AG04449 (cell line): ENCODE measurements at regions not wholly inside any gene's neighbourhood (a gene's known extent, or its start where the extent isn't known, plus 50 kb on each side); places are given as distances from the start of the nearest gene placed in this dataset.
"Not testable (repeated sequence)": the region's sequence is repeated elsewhere in the genome, so short reads cannot be mapped to it uniquely, and the experiment has no call there.

Experiments used
- CTCF ChIA-PET: fragments of 350-600 bp; formaldehyde crosslinking; extraction: SDS; loops from one replicate; lab custom pipeline; 2021; ENCODE audit warnings: antibody characterized with exemption; lab: Yijun Ruan, JAX
- POLR2A ChIA-PET: fragments of 400-600, 350-600 bp; formaldehyde crosslinking; extraction: SDS; loops from one replicate; lab custom pipeline; 2020; ENCODE audit warnings: antibody characterized with exemption, inconsistent platforms; lab: Yijun Ruan, JAX
- DNase-seq: peaks from one replicate; pipeline ENCODE4 v3.0.0-alpha.2; 2010; ENCODE audit warnings: low read depth, low spot score
- H3K4me3 ChIP-seq: 2 replicates; pipeline ENCODE4 v1.5.1; 2011; ENCODE audit warnings: low read depth, mild to moderate bottlenecking, control low read depth, low read length
- TF ChIP-seq, protein P1 (sequence below): IDR thresholded peaks from one replicate; pipeline ENCODE4 v1.5.1; 2011; ENCODE audit warnings: mild to moderate bottlenecking, moderate library complexity, low read length, control low read depth, inconsistent platforms; ENCODE audit not compliant: insufficient read depth; ENCODE audit errors: missing control alignments

DNA sequence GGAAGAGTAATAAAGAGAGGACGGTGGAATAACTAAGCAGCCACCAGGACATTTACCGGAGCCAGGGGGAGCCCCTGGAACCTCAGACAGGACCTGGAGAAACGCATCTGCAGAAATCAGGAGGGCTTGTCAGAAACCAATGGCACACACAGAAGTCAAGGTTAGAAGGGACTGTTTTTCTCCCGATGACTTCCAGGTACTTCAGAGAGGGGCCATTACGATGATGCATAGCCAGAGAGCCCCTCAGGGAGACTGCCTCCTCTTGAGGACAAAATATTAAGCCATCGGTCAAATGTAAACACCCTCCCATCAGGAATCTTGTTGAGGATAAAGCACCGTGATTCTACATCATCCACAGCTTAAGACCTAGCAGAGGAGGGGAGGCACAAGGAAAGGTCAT, 333.6 kb upstream of the CDH5 start:
- TF ChIP-seq, protein P1, sequence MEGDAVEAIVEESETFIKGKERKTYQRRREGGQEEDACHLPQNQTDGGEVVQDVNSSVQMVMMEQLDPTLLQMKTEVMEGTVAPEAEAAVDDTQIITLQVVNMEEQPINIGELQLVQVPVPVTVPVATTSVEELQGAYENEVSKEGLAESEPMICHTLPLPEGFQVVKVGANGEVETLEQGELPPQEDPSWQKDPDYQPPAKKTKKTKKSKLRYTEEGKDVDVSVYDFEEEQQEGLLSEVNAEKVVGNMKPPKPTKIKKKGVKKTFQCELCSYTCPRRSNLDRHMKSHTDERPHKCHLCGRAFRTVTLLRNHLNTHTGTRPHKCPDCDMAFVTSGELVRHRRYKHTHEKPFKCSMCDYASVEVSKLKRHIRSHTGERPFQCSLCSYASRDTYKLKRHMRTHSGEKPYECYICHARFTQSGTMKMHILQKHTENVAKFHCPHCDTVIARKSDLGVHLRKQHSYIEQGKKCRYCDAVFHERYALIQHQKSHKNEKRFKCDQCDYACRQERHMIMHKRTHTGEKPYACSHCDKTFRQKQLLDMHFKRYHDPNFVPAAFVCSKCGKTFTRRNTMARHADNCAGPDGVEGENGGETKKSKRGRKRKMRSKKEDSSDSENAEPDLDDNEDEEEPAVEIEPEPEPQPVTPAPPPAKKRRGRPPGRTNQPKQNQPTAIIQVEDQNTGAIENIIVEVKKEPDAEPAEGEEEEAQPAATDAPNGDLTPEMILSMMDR, result no peak
- no peak overlapping the region for H3K4me3 ChIP-seq
- CTCF ChIA-PET, result no interaction called here
- no peak for DNase-seq
- POLR2A ChIA-PET, result no interaction called here

- DNase-seq, result peak; percentile 14
- no peak overlapping the region for H3K4me3 ChIP-seq
- TF ChIP-seq, protein P1, result no peak
- ChIA-PET CTCF (interaction anchor here (0.8 kb wide), 1 partner anchor 9 kb away, joined by 3 read pairs; no protein-coding TSS in a partner anchor), POLR2A (interaction anchor here (0.6 kb wide), 1 partner anchor 18 kb away, joined by 3 read pairs; no protein-coding TSS in a partner anchor)
These were observed 336.5 kb upstream of the CDH5 start for GRCh38 chr16:66030036-66030435.

GRCh38 chr16:66028510-66029216, 337.8 kb upstream of the CDH5 start:
- no peak overlapping the region for H3K4me3 ChIP-seq
- CTCF ChIA-PET, result no interaction called here
- POLR2A ChIA-PET, result no interaction called here
- peak; percentile 34 for DNase-seq
- TF ChIP-seq, protein P1, result no peak

GRCh38 chr16:66026787-66027330, 339.6 kb upstream of the CDH5 start:
- CTCF ChIA-PET, result interaction anchor here (1.5 kb wide), 1 partner anchor 66 kb away, joined by 3 read pairs; no protein-coding TSS in a partner anchor

DNA sequence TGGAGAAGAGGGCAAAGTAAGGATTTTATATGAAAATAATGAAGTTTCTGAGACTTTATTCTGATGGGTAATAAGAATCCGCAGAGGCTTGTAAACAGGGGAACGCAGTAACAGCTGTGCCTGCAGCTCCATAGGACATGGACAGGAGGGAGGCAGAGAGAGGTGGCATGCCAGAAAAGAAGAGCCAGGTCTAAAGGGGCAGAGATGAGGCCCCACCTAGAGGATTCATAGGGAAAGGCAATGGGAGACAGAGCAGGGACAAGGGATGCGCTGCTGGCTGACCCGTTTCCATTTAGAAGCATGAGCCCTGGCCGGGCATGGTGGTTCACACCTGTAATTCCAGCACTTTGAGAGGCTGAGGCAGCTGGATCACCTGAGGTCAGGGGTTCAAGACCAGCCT, 340.3 kb upstream of the CDH5 start:
- no peak overlapping the region for H3K4me3 ChIP-seq
- CTCF ChIA-PET, result interaction anchor here (0.9 to 1.5 kb wide), 2 partner anchors 11 to 65 kb away, joined by 3 read pairs; no protein-coding TSS in a partner anchor
- no peak for DNase-seq
- TF ChIP-seq, protein P1, result peak; percentile 52
- POLR2A ChIA-PET, result no interaction called here

More at GRCh38 chr16:66026787-66027330, 339.6 kb upstream of the CDH5 start:
- TF ChIP-seq, protein P1, result no peak
- H3K4me3 ChIP-seq, result no peak overlapping the region
- POLR2A ChIA-PET, result no interaction called here
- no peak for DNase-seq

DNA sequence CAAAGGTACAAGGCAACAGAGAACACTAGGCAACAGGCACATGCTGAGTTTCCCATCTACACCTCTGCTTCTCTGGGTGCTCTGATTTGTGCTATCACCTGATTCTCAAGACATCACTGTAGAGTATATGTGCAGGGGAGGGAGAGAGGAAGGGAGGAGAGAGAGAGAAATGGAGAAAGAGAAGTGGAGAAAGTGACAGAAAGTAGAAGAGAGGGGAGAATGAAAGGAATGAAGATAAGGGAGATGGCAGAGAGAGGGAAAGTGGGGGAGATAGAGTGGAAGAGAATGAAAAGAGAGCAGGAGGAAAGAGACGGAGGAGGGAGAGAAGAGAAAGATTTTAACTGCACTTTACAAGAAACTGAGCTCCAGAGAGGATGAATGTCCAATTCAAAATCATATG, 340.7 kb upstream of the CDH5 start:
- no peak overlapping the region for H3K4me3 ChIP-seq
- POLR2A ChIA-PET, result no interaction called here
- TF ChIP-seq, protein P1, result no peak
- CTCF ChIA-PET, result interaction anchor here (0.7 to 1.5 kb wide), 3 partner anchors 11 to 948 kb away, joined by 3 read pairs; no protein-coding TSS in a partner anchor
- no peak for DNase-seq

DNA sequence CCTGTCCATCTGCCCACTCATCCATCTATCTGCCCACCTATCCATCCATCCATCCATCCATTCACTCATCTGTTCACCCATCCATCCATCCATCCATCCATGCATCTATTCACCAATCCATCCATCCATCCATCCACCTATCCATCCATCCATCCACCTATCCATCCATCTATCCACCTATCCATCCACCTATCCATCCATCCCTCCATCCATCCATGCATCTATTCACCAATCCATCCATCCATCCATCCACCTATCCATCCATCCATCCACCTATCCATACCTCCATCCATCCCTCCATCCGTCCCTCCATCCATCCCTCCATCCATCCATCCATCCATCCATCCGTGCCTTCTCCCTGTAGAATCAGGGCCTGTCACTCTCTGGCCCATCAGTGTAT, 341.9 kb upstream of the CDH5 start:
- POLR2A ChIA-PET, H3K4me3 ChIP-seq: not testable (repeated sequence)
- CTCF ChIA-PET, result interaction anchor here (0.8 kb wide), 1 partner anchor 12 kb away, joined by 3 read pairs; no protein-coding TSS in a partner anchor

More for the DNA sequence above, 341.9 kb upstream of the CDH5 start:
- DNase-seq, result not testable (repeated sequence)
